IMR-90 (cell line): ENCODE measurements at regions not wholly inside any gene's neighbourhood (a gene's known extent, or its start where the extent isn't known, plus 50 kb on each side); places are given as distances from the start of the nearest gene placed in this dataset.

Experiments used
- ATAC-seq: fragments of 200-7000 bp; cut with Tn5 transposase; 2 replicates; pipeline ENCODE4 v1.9.1; 2020; ENCODE audit warnings: low read depth, mild to moderate bottlenecking, moderate library complexity
- BruUV-seq: library from RNA; stranded (reverse); fragments of 400-500 nt; replicated peaks from 2 replicates; lab custom pipeline; 2021; lab: Mats Ljungman, UMichigan
- CTCF ChIA-PET: fragments of 300-600 bp; formaldehyde crosslinking; extraction: SDS; loops from one replicate; lab custom pipeline; 2021; ENCODE audit warnings: antibody characterized with exemption; lab: Yijun Ruan, JAX
- POLR2A ChIA-PET: fragments of 300-600 bp; sonication (Branson Sonifier 250); formaldehyde crosslinking; loops from one replicate; lab custom pipeline; 2022; ENCODE audit warnings: antibody characterized with exemption; ENCODE audit not compliant: unreplicated experiment; lab: Charles Lee
- DNase-seq: peaks from one replicate; pipeline ENCODE4 v3.0.0; 2013
- H2AFZ ChIP-seq: replicated peaks from 2 replicates; pipeline ENCODE3; 2013; ENCODE audit warnings: low read length, mild to moderate bottlenecking; ENCODE audit not compliant: poor library complexity
- H2AK5ac ChIP-seq: 2 replicates; pipeline ENCODE4 v1.6.1; 2013; ENCODE audit warnings: low read depth, low read length, inconsistent platforms
- H2AK9ac ChIP-seq: replicated peaks from 2 replicates; pipeline ENCODE3; 2013; ENCODE audit warnings: mild to moderate bottlenecking, low read depth, low read length, moderate library complexity; ENCODE audit not compliant: poor library complexity
- H2BK120ac ChIP-seq: 2 replicates; pipeline ENCODE4 v1.6.1; 2013; ENCODE audit warnings: low read depth, low read length, inconsistent platforms
- H2BK15ac ChIP-seq: 3 replicates; pipeline ENCODE4 v1.6.1; 2013; ENCODE audit warnings: low read depth, low read length, inconsistent platforms
- H2BK20ac ChIP-seq: 2 replicates; pipeline ENCODE4 v1.6.1; 2013; ENCODE audit warnings: low read depth, mild to moderate bottlenecking, inconsistent platforms, low read length, moderate library complexity
- H2BK5ac ChIP-seq: 2 replicates; pipeline ENCODE4 v1.6.1; 2013; ENCODE audit warnings: mild to moderate bottlenecking, low read depth, low read length, inconsistent platforms; ENCODE audit not compliant: poor library complexity, severe bottlenecking
- H3K14ac ChIP-seq: replicated peaks from 2 replicates; pipeline ENCODE4 v1.6.1; 2013; ENCODE audit warnings: low read depth, low read length, inconsistent platforms
- H3K18ac ChIP-seq: 2 replicates; pipeline ENCODE4 v1.6.1; 2013; ENCODE audit warnings: low read depth, low read length, control low read depth
- H3K23ac ChIP-seq: 2 replicates; pipeline ENCODE4 v1.6.1; 2013; ENCODE audit warnings: low read depth, low read length, inconsistent platforms
- H3K27ac ChIP-seq: 2 replicates; pipeline ENCODE4 v1.5.1; 2013; ENCODE audit warnings: mild to moderate bottlenecking, control low read depth, low read length; ENCODE audit not compliant: insufficient read depth
- H3K27me3 ChIP-seq: 2 replicates; pipeline ENCODE4 v1.6.1; 2013; ENCODE audit warnings: low read length; ENCODE audit not compliant: control insufficient read depth, insufficient read depth
- H3K36me3 ChIP-seq: 2 replicates; pipeline ENCODE4 v1.6.1; 2013; ENCODE audit warnings: low read length, mixed read lengths; ENCODE audit not compliant: control insufficient read depth, insufficient read depth
- H3K4ac ChIP-seq: 2 replicates; pipeline ENCODE4 v1.6.1; 2013; ENCODE audit warnings: low read depth, low read length, inconsistent platforms
- H3K4me1 ChIP-seq: 2 replicates; pipeline ENCODE4 v1.6.1; 2013; ENCODE audit warnings: low read length, mixed read lengths; ENCODE audit not compliant: control insufficient read depth, insufficient read depth
- H3K4me2 ChIP-seq: 2 replicates; pipeline ENCODE4 v1.6.1; 2013; ENCODE audit warnings: low read depth, mild to moderate bottlenecking, control low read depth, low read length, moderate library complexity
- H3K4me3 ChIP-seq: 2 replicates; pipeline ENCODE4 v1.5.1; 2013; ENCODE audit warnings: low read depth, mild to moderate bottlenecking, control low read depth, low read length, moderate library complexity; ENCODE audit not compliant: insufficient read depth
- H3K56ac ChIP-seq: 2 replicates; pipeline ENCODE4 v1.6.1; 2013; ENCODE audit warnings: low read length, inconsistent platforms; ENCODE audit not compliant: insufficient read depth; ENCODE audit errors: extremely low read depth
- H3K79me1 ChIP-seq, 2 experiments: 2 replicates each; pipeline ENCODE4 v1.6.1; 2013; ENCODE audit warnings: low read length in 2 of 2, inconsistent platforms in 1 of 2, low read depth in 1 of 2
- H3K9ac ChIP-seq: 2 replicates; pipeline ENCODE4 v1.6.1; 2013; ENCODE audit warnings: low read depth, low read length, control low read depth
- H3K9me1 ChIP-seq: 2 replicates; pipeline ENCODE4 v1.6.1; 2013; ENCODE audit warnings: low read length, inconsistent platforms; ENCODE audit not compliant: insufficient read depth
- H3K9me3 ChIP-seq: 2 replicates; pipeline ENCODE4 v1.6.1; 2013; ENCODE audit warnings: low read length; ENCODE audit not compliant: control insufficient read depth, insufficient read depth
- H4K20me1 ChIP-seq: 2 replicates; pipeline ENCODE4 v1.6.1; 2013; ENCODE audit warnings: low read length, inconsistent platforms; ENCODE audit not compliant: insufficient read depth
- H4K5ac ChIP-seq: 2 replicates; pipeline ENCODE4 v1.6.1; 2013; ENCODE audit warnings: mild to moderate bottlenecking, low read depth, low read length, control low read depth
- H4K8ac ChIP-seq, 2 experiments: 2 replicates each; pipeline ENCODE4 v1.6.1; 2013; ENCODE audit warnings: low read depth in 2 of 2, low read length in 2 of 2, control low read depth in 1 of 2, inconsistent platforms in 1 of 2
- H4K91ac ChIP-seq: 2 replicates; pipeline ENCODE4 v1.6.1; 2013; ENCODE audit warnings: low read depth, low read length, inconsistent platforms; ENCODE audit not compliant: insufficient read depth
- BHLHE40 ChIP-seq: fragments of 150-350 bp; IDR thresholded peaks from 2 replicates; pipeline ENCODE4 v1.6.1; 2016; ENCODE audit warnings: mild to moderate bottlenecking, low read depth, low read length
- ELK1 ChIP-seq: fragments of 150-350 bp; IDR thresholded peaks from 2 replicates; pipeline ENCODE4 v1.6.1; 2016; ENCODE audit warnings: low read depth, mild to moderate bottlenecking, low read length, moderate library complexity, borderline replicate concordance
- MAFK ChIP-seq: IDR thresholded peaks from 2 replicates; pipeline ENCODE4 v1.6.1; 2012; ENCODE audit warnings: low read depth, low read length, improper control_type of control experiment
- MXI1 ChIP-seq: IDR thresholded peaks from 2 replicates; pipeline ENCODE4 v1.6.1; 2012; ENCODE audit warnings: low read depth, mild to moderate bottlenecking, low read length, moderate library complexity, borderline replicate concordance
- NFE2L2 ChIP-seq: fragments of 150-350 bp; IDR thresholded peaks from 2 replicates; pipeline ENCODE4 v1.6.1; 2016; ENCODE audit warnings: low read depth, mild to moderate bottlenecking, low read length
- POLR2A ChIP-seq: IDR thresholded peaks from 2 replicates; pipeline ENCODE4 v1.6.1; 2012; ENCODE audit warnings: mild to moderate bottlenecking, low read depth, low read length
- RAD21 ChIP-seq: IDR thresholded peaks from 2 replicates; pipeline ENCODE4 v1.6.1; 2012; ENCODE audit warnings: low read length, improper control_type of control experiment
- RFX5 ChIP-seq: IDR thresholded peaks from 2 replicates; pipeline ENCODE4 v1.8.0; 2012; ENCODE audit warnings: low read depth, mild to moderate bottlenecking, low read length, moderate library complexity
- USF2 ChIP-seq: fragments of 150-350 bp; IDR thresholded peaks from 2 replicates; pipeline ENCODE4 v1.6.1; 2017; ENCODE audit warnings: mild to moderate bottlenecking, antibody characterized with exemption, low read length, low read depth
- WGBS, 2 experiments: methylation state at CpG; one replicate each; pipeline versions ENCODE4 v1.1.5 to v1.1.7; 2013; ENCODE audit warnings: missing lambda C conversion rate in 2 of 2; ENCODE audit not compliant: insufficient read length in 1 of 2; ENCODE audit errors: extremely low coverage in 2 of 2; 5-methylcytosine and 5-hydroxymethylcytosine counted together
- dilution Hi-C: fragments of 300-500 bp; cut with HindIII; formaldehyde crosslinking; loops from one replicate; pipeline ENCODE4 v1.14.3; 2018; ENCODE audit warnings: low sequenced_read_pairs; ENCODE audit not compliant: unreplicated experiment
- in situ Hi-C: fragments of 300-500 bp; cut with MboI; formaldehyde crosslinking; loops from 3 replicates; pipeline ENCODE4 v1.14.3; 2019; ENCODE audit warnings: low sequenced_read_pairs, inconsistent platforms, mixed read lengths
- intact Hi-C: fragments of 100-400 bp; cut with micrococcal nuclease; formaldehyde crosslinking; loops from 2 replicates; pipeline ENCODE4 v1.10.0; 2022

- Histone ChIP-seq H3K4ac (no peak overlapping the region), H2BK5ac (no peak overlapping the region), H4K8ac (no peak overlapping the region), H3K9me3 (no peaks in the 10 kb centered on the region), H3K9ac (no peak overlapping the region), H3K14ac (no peak overlapping the region), H4K20me1 (no peaks in the 10 kb centered on the region), H3K36me3 (no peaks in the 10 kb centered on the region), H3K23ac (no peak overlapping the region), H2BK15ac (no peak overlapping the region), H2AFZ (no peak overlapping the region), H3K27me3 (no peaks in the 10 kb centered on the region; the same call in 1 of the 2 replicates), H4K5ac (no peak overlapping the region), H3K4me3 (no peak overlapping the region), H3K27ac (no peak overlapping the region), H3K9me1 (no peaks in the 10 kb centered on the region), H2BK20ac (no peak overlapping the region), H2AK5ac (no peak overlapping the region), H3K18ac (no peak overlapping the region), H4K91ac (no peak overlapping the region), H3K4me1 (peaks cover 8% of the 10 kb centered on the region; the same call in 1 of the 2 replicates), H3K56ac (no peak overlapping the region), H3K4me2 (no peak overlapping the region), H2AK9ac (no peak overlapping the region), H3K79me1 (no peaks in the 10 kb centered on the region), H2BK120ac (no peak overlapping the region)
- dilution Hi-C loops: no loop called here
- no peak for DNase-seq
- no peak for ATAC-seq
- in situ Hi-C loops: no loop called here
- WGBS, 2 experiments: 85% methylated on average over 6 of the region's 10 CpGs; no CpG with 5 or more reads in 1 of the 2 experiments
- ChIA-PET CTCF (no interaction called here), POLR2A (interaction anchor here (1.0 kb wide), 1 partner anchor 28 kb away, joined by 3 read pairs; no protein-coding TSS in a partner anchor)
- TF ChIP-seq RFX5: no peak
- TF ChIP-seq BHLHE40: no peak
- TF ChIP-seq MAFK: no peak
- TF ChIP-seq NFE2L2: no peak
- TF ChIP-seq MXI1: no peak
- no peak for TF ChIP-seq USF2
- TF ChIP-seq POLR2A: no peak
- no peak for TF ChIP-seq ELK1
- no peak for TF ChIP-seq RAD21
- no TSS peak for BruUV-seq
- intact Hi-C loops: no loop called here
Measured at GRCh38 chr5:135112008-135112725, 78.1 kb upstream of the PITX1 start.
